GM23338 (cell line): ENCODE measurements at regions not wholly inside any gene's neighbourhood (a gene's known extent, or its start where the extent isn't known, plus 50 kb on each side); places are given as distances from the start of the nearest gene placed in this dataset.

Experiments
- CREB1 ChIP-seq: fragments of 250-450 bp; sonication (Bioruptor Pico); IDR thresholded peaks from 2 replicates; pipeline ENCODE4 v1.5.0; 2020; ENCODE audit warnings: low read depth, mild to moderate bottlenecking, moderate library complexity
- CTCF ChIP-seq, 2 experiments: fragments of 200-600 bp in 1 of 2; sonication (generic) in 1 of 2; conservative IDR thresholded peaks; 2 replicates each; pipeline versions ENCODE4 v1.5.1 to v1.6.1; 2016 to 2017; ENCODE audit warnings: antibody characterized with exemption in 2 of 2, low read depth in 2 of 2, mild to moderate bottlenecking in 2 of 2, moderate library complexity in 1 of 2
- EZH2 ChIP-seq: fragments of 200-600 bp; sonication (generic); IDR thresholded peaks from one replicate; pipeline ENCODE4 v1.8.0; 2017; ENCODE audit warnings: antibody characterized with exemption, mild to moderate bottlenecking, low read depth; ENCODE audit not compliant: unreplicated experiment
- JUNB ChIP-seq: IDR thresholded peaks from one replicate; pipeline ENCODE4 v1.6.1; 2016; ENCODE audit warnings: antibody characterized with exemption; ENCODE audit not compliant: unreplicated experiment
- POLR2AphosphoS5 ChIP-seq: IDR thresholded peaks from 2 replicates; pipeline ENCODE4 v1.6.1; 2016; ENCODE audit warnings: antibody characterized with exemption, low read depth
- STAT1 ChIP-seq: IDR thresholded peaks from one replicate; pipeline ENCODE4 v1.6.1; 2016; ENCODE audit warnings: antibody characterized with exemption; ENCODE audit not compliant: unreplicated experiment

DNA sequence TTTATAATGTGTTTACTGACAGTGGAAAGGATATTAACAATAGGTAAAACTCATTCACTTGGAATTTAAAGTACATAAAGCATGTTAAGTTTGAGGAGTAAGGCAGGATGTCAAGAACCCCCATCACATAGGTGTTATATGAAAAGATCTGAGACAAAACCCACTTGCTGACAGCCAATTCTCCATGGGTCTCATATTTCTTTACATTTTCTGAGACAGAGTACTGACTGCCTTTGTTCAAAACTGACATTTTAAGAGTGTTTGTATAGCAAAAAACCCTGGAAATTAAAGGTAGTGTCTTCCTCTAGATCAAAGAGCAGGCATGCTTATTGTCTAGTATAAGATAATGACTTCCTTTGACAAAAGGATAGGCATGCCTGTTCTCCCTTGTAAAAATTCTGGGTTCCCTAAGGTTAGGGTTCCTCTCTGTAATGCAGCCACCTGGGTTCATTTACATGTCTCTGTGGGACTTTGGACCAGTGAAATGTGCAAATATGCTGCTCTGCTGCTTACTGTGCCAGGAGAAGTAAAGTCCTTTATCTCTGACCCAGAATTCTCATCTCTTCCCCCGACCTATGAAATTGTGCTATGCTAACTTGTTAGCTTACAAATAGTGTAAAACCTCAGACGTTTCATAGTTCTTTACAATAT lies 123.6 kb downstream of the PCDH18 start:
- TF ChIP-seq POLR2AphosphoS5 (peak; percentile 31; the same call in 1 of the 2 replicates), CTCF (conservative IDR thresholded peaks at IDR 0.05; ENCODE audit: low read depth in 2 of 2) (no peak), JUNB (no peak), EZH2 (no peak), STAT1 (no peak), CREB1 (CRISPR knock-in tag) (no peak)
